Lower leg skin (tissue), 3 donors: ENCODE measurements at regions not wholly inside any gene's neighbourhood (a gene's known extent, or its start where the extent isn't known, plus 50 kb on each side); places are given as distances from the start of the nearest gene placed in this dataset.

Source experiments
- POLR2A ChIP-seq, 2 donors: fragments of 450-650 bp; IDR thresholded peaks; one replicate each; pipeline ENCODE4 v1.6.1; 2016 to 2017; ENCODE audit warnings: antibody characterized with exemption in 2 of 2, mild to moderate bottlenecking in 1 of 2, moderate library complexity in 1 of 2
- TF ChIP-seq, protein P1 (sequence below), 3 donors: fragments of 450-650 bp; IDR thresholded peaks; one replicate each; pipeline ENCODE4 v1.5.1; 2016; ENCODE audit warnings: antibody characterized with exemption in 3 of 3, mild to moderate bottlenecking in 3 of 3, moderate library complexity in 2 of 3

DNA sequence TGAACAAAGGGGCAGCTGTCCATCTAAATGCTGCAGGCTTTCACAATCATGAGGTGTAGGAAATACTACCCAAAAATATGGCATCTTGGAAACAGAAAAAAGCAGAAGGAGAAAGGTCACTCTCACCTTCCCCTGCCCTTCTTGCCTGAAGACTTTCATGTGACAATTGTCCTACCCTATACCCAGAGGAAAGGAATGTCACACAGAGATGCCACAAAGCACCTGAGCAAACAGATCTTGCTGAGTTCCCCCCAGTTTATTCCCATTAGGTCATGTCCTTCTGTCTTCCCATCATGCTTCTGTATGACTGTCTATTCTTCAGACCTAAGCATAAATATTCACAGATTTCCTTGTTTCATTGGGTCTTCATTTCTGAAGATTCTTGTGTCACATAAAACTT lies 95.5 kb upstream of the KCNK12 start:
- TF ChIP-seq, protein P1, sequence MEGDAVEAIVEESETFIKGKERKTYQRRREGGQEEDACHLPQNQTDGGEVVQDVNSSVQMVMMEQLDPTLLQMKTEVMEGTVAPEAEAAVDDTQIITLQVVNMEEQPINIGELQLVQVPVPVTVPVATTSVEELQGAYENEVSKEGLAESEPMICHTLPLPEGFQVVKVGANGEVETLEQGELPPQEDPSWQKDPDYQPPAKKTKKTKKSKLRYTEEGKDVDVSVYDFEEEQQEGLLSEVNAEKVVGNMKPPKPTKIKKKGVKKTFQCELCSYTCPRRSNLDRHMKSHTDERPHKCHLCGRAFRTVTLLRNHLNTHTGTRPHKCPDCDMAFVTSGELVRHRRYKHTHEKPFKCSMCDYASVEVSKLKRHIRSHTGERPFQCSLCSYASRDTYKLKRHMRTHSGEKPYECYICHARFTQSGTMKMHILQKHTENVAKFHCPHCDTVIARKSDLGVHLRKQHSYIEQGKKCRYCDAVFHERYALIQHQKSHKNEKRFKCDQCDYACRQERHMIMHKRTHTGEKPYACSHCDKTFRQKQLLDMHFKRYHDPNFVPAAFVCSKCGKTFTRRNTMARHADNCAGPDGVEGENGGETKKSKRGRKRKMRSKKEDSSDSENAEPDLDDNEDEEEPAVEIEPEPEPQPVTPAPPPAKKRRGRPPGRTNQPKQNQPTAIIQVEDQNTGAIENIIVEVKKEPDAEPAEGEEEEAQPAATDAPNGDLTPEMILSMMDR (IDR thresholded peaks at IDR 0.05): no peak
- no peak for TF ChIP-seq POLR2A (IDR thresholded peaks at IDR 0.05)
